GM19397 (cell line): ENCODE measurements at regions not wholly inside any gene's neighbourhood (a gene's known extent, or its start where the extent isn't known, plus 50 kb on each side); places are given as distances from the start of the nearest gene placed in this dataset.
"Not testable (repeated sequence)": the region's sequence is repeated elsewhere in the genome, so short reads cannot be mapped to it uniquely, and the experiment has no call there.

ENCODE experiments used
- ATAC-seq: cut with Tn5 transposase; IDR thresholded peaks from one replicate; pipeline ENCODE4 v1.9.1; 2021; ENCODE audit warnings: mild to moderate bottlenecking, moderate library complexity; ENCODE audit not compliant: unreplicated experiment

- ATAC-seq, result no peak
Observed at GRCh38 chr12:95358111-95359083, 115.6 kb upstream of the METAP2 start.

- no peak for ATAC-seq
Observed at GRCh38 chr12:95365912-95366311, 108.0 kb upstream of the METAP2 start.

- ATAC-seq, result no peak
Observed at GRCh38 chr12:95368931-95369330, 105.0 kb upstream of the METAP2 start.

- no peak for ATAC-seq
Observed at GRCh38 chr12:95371571-95371970, 102.4 kb upstream of the METAP2 start.

GRCh38 chr12:95379481-95379880, 94.5 kb upstream of the METAP2 start:
- ATAC-seq, result not testable (repeated sequence)

- not testable (repeated sequence) for ATAC-seq
Observed at GRCh38 chr12:95380334-95380733, 93.6 kb upstream of the METAP2 start.

GRCh38 chr12:95380997-95381786, 92.8 kb upstream of the METAP2 start:
- no peak for ATAC-seq

- not testable (repeated sequence) for ATAC-seq
Observed at GRCh38 chr12:95383920-95384319, 90.0 kb upstream of the METAP2 start.

- no peak for ATAC-seq
Observed at GRCh38 chr12:95384785-95385184, 89.2 kb upstream of the METAP2 start.

- ATAC-seq, result no peak
Observed at GRCh38 chr12:95385246-95386035, 88.5 kb upstream of the METAP2 start.

- ATAC-seq, result no peak
Observed at GRCh38 chr12:95386051-95386450, 87.9 kb upstream of the METAP2 start.

- ATAC-seq, result not testable (repeated sequence)
Observed at GRCh38 chr12:95388260-95388659, 85.7 kb upstream of the METAP2 start.

GRCh38 chr12:95390192-95390591, 83.8 kb upstream of the METAP2 start:
- ATAC-seq, result peak; percentile 60

GRCh38 chr12:95390932-95391331, 83.0 kb upstream of the METAP2 start:
- no peak for ATAC-seq

- no peak for ATAC-seq
Observed at GRCh38 chr12:95393191-95393790, 80.7 kb upstream of the METAP2 start.

GRCh38 chr12:95395696-95396095, 78.3 kb upstream of the METAP2 start:
- ATAC-seq, result no peak

- no peak for ATAC-seq
Observed at GRCh38 chr12:95396849-95397468, 77.0 kb upstream of the METAP2 start.

GRCh38 chr12:95397571-95397970, 76.4 kb upstream of the METAP2 start:
- ATAC-seq, result no peak

- ATAC-seq, result no peak
Observed at GRCh38 chr12:95402096-95402495, 71.9 kb upstream of the METAP2 start.

GRCh38 chr12:95408201-95408600, 65.8 kb upstream of the METAP2 start:
- no peak for ATAC-seq
